ENCODE measurements at regions not wholly inside any gene's neighbourhood (a gene's known extent, or its start where the extent isn't known, plus 50 kb on each side); places are given as distances from the start of the nearest gene placed in this dataset.

DNA sequence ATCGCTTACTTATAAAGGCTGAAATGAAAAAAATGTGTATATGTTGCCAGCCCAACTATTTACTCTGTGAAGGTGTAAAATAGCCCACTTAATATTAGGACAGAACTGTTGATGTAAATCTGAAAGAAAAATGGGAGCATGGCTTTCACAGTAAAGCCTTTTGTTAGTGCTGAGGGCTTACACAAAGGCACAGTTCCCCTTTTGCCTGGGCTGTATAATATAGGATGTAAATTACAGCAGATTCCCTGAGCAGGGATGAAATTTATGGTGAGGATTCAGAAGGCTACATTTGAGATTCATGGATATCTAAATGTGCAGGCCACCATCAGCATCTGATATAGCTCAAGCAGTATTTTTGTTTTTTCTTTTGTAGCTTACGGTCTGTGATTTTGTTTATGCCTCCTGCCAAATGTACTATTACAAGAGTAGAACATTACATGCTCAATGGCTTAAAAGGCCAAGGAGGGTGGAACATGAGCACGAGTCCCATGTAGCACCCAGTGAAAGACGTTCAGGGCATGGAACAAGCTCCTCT, 109.1 kb upstream of the ATP10A start:
- TF ChIP-seq, protein P1, sequence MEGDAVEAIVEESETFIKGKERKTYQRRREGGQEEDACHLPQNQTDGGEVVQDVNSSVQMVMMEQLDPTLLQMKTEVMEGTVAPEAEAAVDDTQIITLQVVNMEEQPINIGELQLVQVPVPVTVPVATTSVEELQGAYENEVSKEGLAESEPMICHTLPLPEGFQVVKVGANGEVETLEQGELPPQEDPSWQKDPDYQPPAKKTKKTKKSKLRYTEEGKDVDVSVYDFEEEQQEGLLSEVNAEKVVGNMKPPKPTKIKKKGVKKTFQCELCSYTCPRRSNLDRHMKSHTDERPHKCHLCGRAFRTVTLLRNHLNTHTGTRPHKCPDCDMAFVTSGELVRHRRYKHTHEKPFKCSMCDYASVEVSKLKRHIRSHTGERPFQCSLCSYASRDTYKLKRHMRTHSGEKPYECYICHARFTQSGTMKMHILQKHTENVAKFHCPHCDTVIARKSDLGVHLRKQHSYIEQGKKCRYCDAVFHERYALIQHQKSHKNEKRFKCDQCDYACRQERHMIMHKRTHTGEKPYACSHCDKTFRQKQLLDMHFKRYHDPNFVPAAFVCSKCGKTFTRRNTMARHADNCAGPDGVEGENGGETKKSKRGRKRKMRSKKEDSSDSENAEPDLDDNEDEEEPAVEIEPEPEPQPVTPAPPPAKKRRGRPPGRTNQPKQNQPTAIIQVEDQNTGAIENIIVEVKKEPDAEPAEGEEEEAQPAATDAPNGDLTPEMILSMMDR (IDR thresholded peaks at IDR 0.05; ENCODE audit: low read depth, low read length, missing control alignments): no peak
- no peak for DNase-seq (ENCODE audit: low read depth)

DNA sequence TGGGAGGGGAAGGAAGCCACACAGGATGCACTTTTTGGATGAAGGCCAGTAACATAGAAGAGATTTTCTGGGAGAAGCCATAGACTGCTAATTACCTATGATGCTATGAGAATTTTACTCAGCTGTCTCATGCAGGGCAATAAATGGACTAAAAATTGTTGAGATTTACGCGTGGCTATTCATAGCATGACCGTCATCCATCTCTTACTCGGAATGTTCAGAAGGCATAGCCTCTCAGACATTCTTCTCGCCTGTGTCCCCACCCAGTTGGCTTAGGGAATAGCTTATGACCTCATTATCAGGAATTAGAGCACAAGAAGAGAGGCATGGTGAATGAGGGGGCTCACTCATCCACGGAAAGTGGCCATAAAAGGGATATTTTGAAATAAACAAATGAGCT, 107.9 kb upstream of the ATP10A start:
- TF ChIP-seq, protein P1 (IDR thresholded peaks at IDR 0.05; ENCODE audit: low read depth, low read length, missing control alignments): no peak
- no peak overlapping the region for H3K4me3 ChIP-seq (ENCODE audit: low read depth, low read length)
- no peak for DNase-seq (ENCODE audit: low read depth)

More for the DNA sequence above, 109.1 kb upstream of the ATP10A start:
- H3K4me3 ChIP-seq (ENCODE audit: low read depth, low read length): no peak overlapping the region

DNA sequence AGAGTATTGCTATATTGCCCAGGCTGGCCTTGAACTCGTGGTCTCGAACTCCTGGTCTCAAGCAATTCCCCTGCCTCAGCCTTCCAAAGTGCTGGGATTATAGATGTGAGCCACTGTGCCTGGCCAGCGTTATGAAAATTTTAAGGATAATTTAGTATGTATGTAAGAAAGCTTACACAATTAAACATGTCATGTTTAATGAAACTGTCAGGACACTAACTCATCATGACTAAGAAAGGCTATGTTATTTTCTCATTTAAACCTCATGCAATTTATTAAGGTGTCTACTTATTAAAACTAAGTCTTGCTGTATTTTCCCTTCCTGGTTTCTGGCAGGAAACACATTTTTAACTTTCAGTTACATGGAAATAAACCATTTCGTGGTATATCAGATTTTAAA, 106.8 kb upstream of the ATP10A start:
- no peak for DNase-seq (ENCODE audit: low read depth)
- TF ChIP-seq, protein P1 (IDR thresholded peaks at IDR 0.05; ENCODE audit: low read depth, low read length, missing control alignments): no peak
- H3K4me3 ChIP-seq (ENCODE audit: low read depth, low read length): no peak overlapping the region

DNA sequence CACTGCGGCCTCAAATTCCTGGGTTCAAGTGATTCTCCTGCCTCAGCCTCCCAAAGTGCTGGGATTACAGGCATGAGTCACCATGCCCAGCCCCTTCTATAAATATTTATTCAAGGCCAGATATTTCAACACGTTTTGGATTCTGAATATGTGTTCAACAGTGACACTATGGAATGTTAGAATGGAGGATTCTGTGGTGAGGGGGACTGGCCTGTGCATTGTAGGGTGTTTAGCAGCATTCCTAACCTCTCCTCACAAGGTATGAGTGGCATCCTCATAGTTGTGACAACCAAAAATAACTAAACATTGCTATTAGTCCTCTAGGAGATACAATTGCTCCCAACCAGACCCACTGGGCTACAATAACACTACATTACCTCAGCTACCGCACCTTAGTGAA, 104.0 kb upstream of the ATP10A start:
- H3K4me3 ChIP-seq (ENCODE audit: low read depth, low read length): no peak overlapping the region
- no peak for DNase-seq (ENCODE audit: low read depth)
- TF ChIP-seq, protein P1 (IDR thresholded peaks at IDR 0.05; ENCODE audit: low read depth, low read length, missing control alignments): no peak

DNA sequence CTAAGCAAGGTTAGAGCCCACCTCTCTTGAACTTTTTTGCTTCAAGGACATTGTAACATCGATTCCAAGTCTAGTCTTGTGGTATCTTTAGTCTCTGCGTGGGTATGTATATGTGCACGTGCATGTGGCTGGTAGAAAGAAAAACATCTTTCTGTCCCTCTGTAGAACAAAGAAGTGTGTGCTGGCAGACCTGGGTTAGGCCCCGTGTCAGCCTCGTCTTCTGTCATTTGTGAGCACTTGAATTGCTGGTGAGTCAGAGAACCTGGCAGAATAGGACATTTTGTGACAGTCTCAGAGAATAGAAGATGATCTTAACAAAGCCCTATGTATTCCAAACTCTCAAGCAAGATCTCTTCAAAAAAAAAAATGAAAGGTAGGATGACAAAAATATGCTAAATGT, 102.2 kb upstream of the ATP10A start:
- DNase-seq (ENCODE audit: low read depth): no peak
- TF ChIP-seq, protein P1 (IDR thresholded peaks at IDR 0.05; ENCODE audit: low read depth, low read length, missing control alignments): no peak
- no peak overlapping the region for H3K4me3 ChIP-seq (ENCODE audit: low read depth, low read length)

DNA sequence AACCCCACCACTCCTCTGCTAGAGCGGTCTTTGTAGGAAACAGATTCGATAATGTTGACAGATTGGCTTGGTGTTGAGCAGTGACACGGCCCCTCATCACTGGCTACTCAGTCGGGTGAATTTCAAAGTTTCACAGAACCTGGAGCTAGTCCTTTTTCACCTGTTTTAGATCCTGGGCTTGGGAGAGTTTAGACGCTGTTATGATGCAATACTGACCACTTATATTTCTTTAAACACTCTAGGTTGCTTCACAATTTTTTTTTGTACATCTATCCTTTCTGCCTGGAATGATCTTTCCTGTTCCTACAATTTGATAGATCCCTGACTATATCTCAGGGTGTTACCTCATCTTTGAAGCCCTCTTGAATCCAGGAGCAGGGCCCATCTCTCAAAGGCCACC, 97.1 kb upstream of the ATP10A start:
- no peak overlapping the region for H3K4me3 ChIP-seq (ENCODE audit: low read depth, low read length)
- DNase-seq (ENCODE audit: low read depth): no peak
- TF ChIP-seq, protein P1 (IDR thresholded peaks at IDR 0.05; ENCODE audit: low read depth, low read length, missing control alignments): no peak

DNA sequence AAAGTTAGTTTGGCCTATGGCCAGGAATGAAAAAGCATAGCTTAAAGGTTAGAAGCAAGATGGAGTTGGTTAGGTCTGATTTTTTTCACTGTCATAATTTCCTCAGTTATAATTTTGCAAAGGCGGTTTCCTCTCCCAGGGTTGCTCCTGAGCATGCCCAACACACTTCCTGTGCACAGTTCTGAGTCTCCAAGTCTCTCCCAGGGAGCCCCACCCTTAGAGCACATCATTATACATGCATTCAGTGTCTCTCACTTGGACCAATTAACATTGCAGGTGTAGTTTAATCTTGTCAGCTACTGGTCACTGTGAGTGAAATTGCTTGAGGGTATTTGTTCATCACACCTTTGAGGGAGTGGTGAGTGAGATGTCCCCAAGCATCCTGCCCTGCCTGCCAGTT, 96.0 kb upstream of the ATP10A start:
- H3K4me3 ChIP-seq (ENCODE audit: low read depth, low read length): no peak overlapping the region
- no peak for DNase-seq (ENCODE audit: low read depth)
- TF ChIP-seq, protein P1 (IDR thresholded peaks at IDR 0.05; ENCODE audit: low read depth, low read length, missing control alignments): no peak

All from GM12864 (cell line).